Chondrocyte (in vitro differentiated cells): ENCODE measurements at regions not wholly inside any gene's neighbourhood (a gene's known extent, or its start where the extent isn't known, plus 50 kb on each side); places are given as distances from the start of the nearest gene placed in this dataset.
A peak's percentile ranks its signal among the peaks of the same experiment; 100 is the strongest.

Experiments used
- DNase-seq: peaks from one replicate; pipeline ENCODE4 v3.0.0; 2021; ENCODE audit warnings: mixed read lengths, low spot score
- H3K27ac Mint-ChIP-seq: one replicate; pipeline ENCODE4 v1.8.0; 2021; ENCODE audit warnings: mild to moderate bottlenecking, moderate library complexity, mixed read lengths; ENCODE audit not compliant: unreplicated experiment
- H3K27me3 Mint-ChIP-seq: 2 replicates; pipeline ENCODE4 v1.8.0; 2021; ENCODE audit warnings: low read depth, mixed read lengths
- H3K36me3 Mint-ChIP-seq: 2 replicates; pipeline ENCODE4 v1.8.0; 2021; ENCODE audit warnings: low read depth, mixed read lengths
- H3K4me1 Mint-ChIP-seq: 2 replicates; pipeline ENCODE4 v1.8.0; 2021; ENCODE audit warnings: low read depth, mild to moderate bottlenecking, mixed read lengths
- H3K4me3 Mint-ChIP-seq: one replicate; pipeline ENCODE4 v1.8.0; 2021; ENCODE audit warnings: mild to moderate bottlenecking, moderate library complexity, mixed read lengths; ENCODE audit not compliant: unreplicated experiment
- H3K9me3 Mint-ChIP-seq: 2 replicates; pipeline ENCODE4 v1.8.0; 2021; ENCODE audit warnings: low read depth, mixed read lengths
- TF ChIP-seq, protein P1 (sequence below): fragments of 200-600 bp; sonication (generic); IDR thresholded peaks from 2 replicates; pipeline ENCODE4 v1.5.0; 2021; ENCODE audit warnings: antibody characterized with exemption, mild to moderate bottlenecking, moderate library complexity

GRCh38 chr9:89813482-89813881 is 208.7 kb downstream of the GADD45G start:
- H3K36me3 Mint-ChIP-seq, result no peaks in the 10 kb centered on the region
- peaks cover 47% of the 10 kb centered on the region for H3K4me1 Mint-ChIP-seq
- H3K27me3 Mint-ChIP-seq, result no peaks in the 10 kb centered on the region
- no peaks in the 10 kb centered on the region for H3K9me3 Mint-ChIP-seq
- H3K27ac Mint-ChIP-seq, result no peak overlapping the region
- DNase-seq, result no peak
- TF ChIP-seq, protein P1, sequence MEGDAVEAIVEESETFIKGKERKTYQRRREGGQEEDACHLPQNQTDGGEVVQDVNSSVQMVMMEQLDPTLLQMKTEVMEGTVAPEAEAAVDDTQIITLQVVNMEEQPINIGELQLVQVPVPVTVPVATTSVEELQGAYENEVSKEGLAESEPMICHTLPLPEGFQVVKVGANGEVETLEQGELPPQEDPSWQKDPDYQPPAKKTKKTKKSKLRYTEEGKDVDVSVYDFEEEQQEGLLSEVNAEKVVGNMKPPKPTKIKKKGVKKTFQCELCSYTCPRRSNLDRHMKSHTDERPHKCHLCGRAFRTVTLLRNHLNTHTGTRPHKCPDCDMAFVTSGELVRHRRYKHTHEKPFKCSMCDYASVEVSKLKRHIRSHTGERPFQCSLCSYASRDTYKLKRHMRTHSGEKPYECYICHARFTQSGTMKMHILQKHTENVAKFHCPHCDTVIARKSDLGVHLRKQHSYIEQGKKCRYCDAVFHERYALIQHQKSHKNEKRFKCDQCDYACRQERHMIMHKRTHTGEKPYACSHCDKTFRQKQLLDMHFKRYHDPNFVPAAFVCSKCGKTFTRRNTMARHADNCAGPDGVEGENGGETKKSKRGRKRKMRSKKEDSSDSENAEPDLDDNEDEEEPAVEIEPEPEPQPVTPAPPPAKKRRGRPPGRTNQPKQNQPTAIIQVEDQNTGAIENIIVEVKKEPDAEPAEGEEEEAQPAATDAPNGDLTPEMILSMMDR, result no peak
- H3K4me3 Mint-ChIP-seq, result no peak overlapping the region

DNA sequence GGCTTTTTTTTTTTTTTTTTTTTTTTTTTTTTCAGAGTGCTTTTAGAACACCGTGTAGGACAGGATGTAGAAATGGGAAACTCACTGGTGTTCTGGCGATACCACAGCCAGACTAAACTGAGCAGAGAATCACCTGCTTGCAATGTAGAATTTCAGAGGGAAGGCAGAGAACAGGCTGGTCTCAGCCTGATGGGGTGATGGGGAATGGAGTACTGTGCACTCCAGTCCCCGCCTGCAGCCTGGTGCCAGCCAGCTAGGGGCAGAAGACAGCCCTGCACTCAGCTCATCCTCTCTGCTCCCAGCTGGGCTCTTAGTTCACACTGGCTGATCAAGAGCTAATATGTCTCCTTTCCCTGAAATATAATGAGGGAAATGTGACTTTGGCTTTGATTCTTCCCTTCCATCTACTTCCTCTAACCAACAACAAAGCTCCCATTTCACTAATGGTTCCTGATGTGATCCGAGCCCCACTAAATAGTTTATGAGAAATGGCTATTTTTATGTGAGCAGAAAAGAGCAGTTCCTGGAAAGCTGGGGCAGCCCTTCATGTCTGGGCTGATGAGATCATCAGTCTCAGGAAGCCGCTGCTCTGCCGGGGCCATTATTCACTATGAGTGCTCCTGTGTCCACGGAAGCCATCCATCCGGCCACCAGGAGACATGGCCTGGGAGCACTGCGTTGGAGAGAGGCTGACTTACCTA is 209.7 kb downstream of the GADD45G start:
- peaks cover 46% of the 10 kb centered on the region for H3K4me1 Mint-ChIP-seq
- H3K36me3 Mint-ChIP-seq, result no peaks in the 10 kb centered on the region
- H3K9me3 Mint-ChIP-seq, result no peaks in the 10 kb centered on the region
- H3K27ac Mint-ChIP-seq, result peak overlapping the region; percentile 73
- TF ChIP-seq, protein P1, result no peak
- DNase-seq, result no peak
- H3K4me3 Mint-ChIP-seq, result no peak overlapping the region
- H3K27me3 Mint-ChIP-seq, result peaks cover 4% of the 10 kb centered on the region

DNA sequence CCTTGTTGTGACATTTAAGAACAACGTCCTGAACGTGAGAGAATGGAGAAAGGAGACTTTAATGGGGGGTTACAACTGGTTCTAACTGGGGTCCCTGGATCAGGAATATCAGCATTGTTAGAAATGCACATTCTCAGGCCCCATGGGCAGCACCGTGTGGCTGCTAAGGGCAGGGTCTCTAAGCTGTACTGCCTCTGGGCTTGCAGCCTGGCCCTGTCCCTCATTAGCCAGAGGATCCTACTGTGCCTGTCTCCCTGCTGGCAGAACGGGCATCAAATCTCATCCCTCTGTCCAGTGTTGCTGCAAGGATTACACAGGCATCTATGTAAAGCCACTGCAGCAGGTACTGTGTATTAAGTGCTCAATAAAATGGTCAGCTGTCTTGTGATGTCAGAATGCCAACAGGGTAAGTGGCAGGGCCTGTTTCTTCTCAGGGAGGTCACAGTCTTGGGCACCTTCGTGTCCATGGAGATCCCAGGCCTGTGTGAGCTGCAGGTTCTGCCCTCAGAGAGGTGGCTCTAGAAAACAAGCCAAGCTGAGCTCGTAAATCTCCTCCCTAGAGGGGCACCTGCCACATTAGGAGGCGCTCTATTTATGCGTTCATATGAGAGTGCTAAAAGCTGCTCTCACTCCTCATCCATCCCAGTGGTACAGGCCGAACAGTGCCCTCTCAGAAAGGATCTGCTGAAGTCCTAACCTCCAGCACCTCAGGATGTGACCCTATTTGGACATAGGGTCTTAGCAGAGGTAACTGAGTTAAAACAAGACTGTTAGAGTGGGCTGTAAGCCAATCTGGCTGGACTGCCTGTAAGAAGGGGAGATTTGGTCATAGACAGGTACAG is 210.5 kb downstream of the GADD45G start:
- no peaks in the 10 kb centered on the region for H3K36me3 Mint-ChIP-seq
- no peak for DNase-seq

DNA sequence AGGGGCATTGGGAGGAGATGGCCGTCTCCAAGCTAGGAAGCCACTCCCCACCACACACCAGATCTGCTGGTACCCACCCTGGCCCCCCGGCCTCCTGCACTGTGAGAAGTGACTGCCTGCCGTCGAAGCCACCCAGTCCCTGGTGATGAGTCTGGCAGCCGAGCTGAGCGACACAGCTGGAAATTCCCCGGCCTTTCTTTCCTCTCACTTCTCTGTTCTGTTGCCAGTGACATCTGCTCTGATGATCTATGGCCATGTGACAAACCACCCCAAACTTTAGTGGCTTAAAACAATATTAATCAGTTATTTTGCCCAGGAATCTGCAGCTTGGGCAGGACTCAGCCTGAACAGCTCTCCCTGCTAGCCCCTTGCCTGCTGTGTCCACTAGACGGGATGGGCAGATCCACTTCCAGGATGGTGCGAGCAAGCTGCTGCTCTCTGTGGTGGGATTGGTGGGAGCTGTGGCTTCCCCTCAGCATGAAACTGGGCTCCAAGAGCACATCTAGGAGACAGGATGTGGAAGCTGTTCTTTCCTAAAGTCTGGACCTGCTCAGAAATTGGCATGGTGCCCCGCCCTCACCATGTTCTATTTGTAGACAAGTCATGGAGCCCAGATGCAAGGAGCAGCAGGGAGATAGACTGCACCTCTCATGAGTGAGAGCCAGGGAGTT is 211.2 kb downstream of the GADD45G start:
- Mint-ChIP-seq H3K4me1 (peaks cover 33% of the 10 kb centered on the region), H3K27ac (no peak overlapping the region), H3K27me3 (peaks cover 4% of the 10 kb centered on the region), H3K4me3 (no peak overlapping the region), H3K36me3 (no peaks in the 10 kb centered on the region), H3K9me3 (no peaks in the 10 kb centered on the region)
- DNase-seq, result no peak
- TF ChIP-seq, protein P1, result no peak

More for the DNA sequence above, 210.5 kb downstream of the GADD45G start:
- TF ChIP-seq, protein P1, result no peak
- H3K4me3 Mint-ChIP-seq, result no peak overlapping the region
- peak overlapping the region; percentile 73 for H3K27ac Mint-ChIP-seq
- H3K4me1 Mint-ChIP-seq, result peaks cover 38% of the 10 kb centered on the region
- H3K27me3 Mint-ChIP-seq, result peaks cover 4% of the 10 kb centered on the region
- no peaks in the 10 kb centered on the region for H3K9me3 Mint-ChIP-seq
